Peyer's patch (tissue), 4 donors: ENCODE measurements at regions not wholly inside any gene's neighbourhood (a gene's known extent, or its start where the extent isn't known, plus 50 kb on each side); places are given as distances from the start of the nearest gene placed in this dataset.

Experiments used
- CTCF ChIP-seq, 6 experiments: fragments of 450-650 bp in 4 of 6; fragments of 200-600 bp in 2 of 6; sonication (generic) in 1 of 6; IDR thresholded peaks; one replicate each; pipeline ENCODE4 v1.5.1; 2017 to 2019; ENCODE audit warnings: antibody characterized with exemption in 6 of 6, mild to moderate bottlenecking in 3 of 6, moderate library complexity in 1 of 6
- POLR2A ChIP-seq, 2 donors: fragments of 450-650 bp; IDR thresholded peaks; one replicate each; pipeline ENCODE4 v1.5.1; 2017; ENCODE audit warnings: antibody characterized with exemption in 2 of 2, mild to moderate bottlenecking in 2 of 2, moderate library complexity in 2 of 2

DNA sequence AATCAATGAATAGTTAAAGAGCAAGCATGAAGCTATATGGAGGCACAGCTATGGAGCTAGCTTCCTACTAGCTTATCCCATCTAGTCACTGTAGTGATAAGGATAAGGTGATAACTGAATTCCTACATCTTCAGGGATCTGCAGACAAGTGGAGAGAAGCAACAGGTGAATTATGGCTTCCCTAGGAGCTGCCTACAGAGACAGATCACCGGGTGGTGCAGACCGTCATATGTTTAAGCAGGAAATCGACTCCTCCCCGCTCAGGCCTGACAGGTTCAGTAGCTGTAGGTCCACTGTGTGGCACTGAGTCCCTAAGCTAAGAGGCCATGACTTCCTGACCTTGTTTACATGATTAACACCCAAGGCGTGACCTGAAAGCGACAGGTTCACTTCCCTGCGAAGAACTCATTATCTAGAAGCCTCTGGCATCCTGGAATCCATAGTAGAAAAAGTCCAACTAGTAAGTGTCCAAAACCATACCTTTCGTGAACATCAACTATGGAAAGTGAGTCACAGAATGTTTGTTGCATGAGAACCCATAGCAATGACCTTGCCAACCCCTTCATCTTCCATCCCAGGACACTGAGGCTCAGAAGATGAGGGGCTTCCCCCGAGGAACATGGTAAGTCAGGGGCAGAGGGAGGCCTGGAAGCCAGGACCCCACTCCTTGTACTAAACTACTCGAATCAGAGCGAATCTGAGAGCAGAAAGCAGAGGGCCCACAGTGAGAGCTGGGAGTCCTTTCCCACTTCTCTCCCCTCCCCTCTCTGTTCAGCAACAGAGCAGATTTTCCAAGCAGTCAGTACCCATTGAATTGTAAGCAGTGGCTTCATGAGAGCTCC, 75.4 kb upstream of the CCND2 start:
- TF ChIP-seq CTCF (IDR thresholded peaks at IDR 0.05) (no peak), POLR2A (IDR thresholded peaks at IDR 0.05) (no peak)
